ENCODE measurements at regions not wholly inside any gene's neighbourhood (a gene's known extent, or its start where the extent isn't known, plus 50 kb on each side); places are given as distances from the start of the nearest gene placed in this dataset.

DNA sequence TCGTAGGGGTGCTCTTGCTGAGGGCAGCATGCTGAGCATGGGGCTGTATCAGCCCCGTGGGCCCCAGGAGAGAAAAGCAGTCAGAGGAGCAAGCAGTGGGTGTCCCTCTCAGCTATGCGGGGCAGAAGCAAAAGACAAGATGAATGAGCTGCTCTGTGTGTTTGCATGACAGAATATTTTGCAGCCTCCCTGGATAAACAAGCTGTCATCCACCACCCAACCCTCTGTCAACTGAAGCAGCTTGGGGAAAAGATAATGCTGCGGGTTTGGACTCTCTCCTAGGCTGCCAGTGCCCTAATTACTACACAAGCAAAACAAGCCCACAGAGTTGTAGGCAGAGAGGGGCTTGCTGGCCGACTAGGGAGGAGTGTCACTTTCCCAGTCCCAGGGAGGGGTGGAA is 82.3 kb upstream of the PTPRT start:
- Histone ChIP-seq H3K4me1 (no peaks in the 10 kb centered on the region), H3K9me3 (no peaks in the 10 kb centered on the region), H3K27ac (no peak overlapping the region), H3K4me3 (no peak overlapping the region), H3K36me3 (no peaks in the 10 kb centered on the region), H3K27me3 (peaks cover 9% of the 10 kb centered on the region)
- WGBS, result 56% methylated on average over 5 of the region's 5 CpGs
- DNase-seq (ENCODE audit: low spot score in 2 of 2), result no peak
- TF ChIP-seq EP300 (IDR thresholded peaks at IDR 0.05) (no peak), POLR2AphosphoS5 (IDR thresholded peaks at IDR 0.05) (no peak), POLR2A (IDR thresholded peaks at IDR 0.05) (no peak)
- TF ChIP-seq, protein P1, sequence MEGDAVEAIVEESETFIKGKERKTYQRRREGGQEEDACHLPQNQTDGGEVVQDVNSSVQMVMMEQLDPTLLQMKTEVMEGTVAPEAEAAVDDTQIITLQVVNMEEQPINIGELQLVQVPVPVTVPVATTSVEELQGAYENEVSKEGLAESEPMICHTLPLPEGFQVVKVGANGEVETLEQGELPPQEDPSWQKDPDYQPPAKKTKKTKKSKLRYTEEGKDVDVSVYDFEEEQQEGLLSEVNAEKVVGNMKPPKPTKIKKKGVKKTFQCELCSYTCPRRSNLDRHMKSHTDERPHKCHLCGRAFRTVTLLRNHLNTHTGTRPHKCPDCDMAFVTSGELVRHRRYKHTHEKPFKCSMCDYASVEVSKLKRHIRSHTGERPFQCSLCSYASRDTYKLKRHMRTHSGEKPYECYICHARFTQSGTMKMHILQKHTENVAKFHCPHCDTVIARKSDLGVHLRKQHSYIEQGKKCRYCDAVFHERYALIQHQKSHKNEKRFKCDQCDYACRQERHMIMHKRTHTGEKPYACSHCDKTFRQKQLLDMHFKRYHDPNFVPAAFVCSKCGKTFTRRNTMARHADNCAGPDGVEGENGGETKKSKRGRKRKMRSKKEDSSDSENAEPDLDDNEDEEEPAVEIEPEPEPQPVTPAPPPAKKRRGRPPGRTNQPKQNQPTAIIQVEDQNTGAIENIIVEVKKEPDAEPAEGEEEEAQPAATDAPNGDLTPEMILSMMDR (IDR thresholded peaks at IDR 0.05), result no peak

DNA sequence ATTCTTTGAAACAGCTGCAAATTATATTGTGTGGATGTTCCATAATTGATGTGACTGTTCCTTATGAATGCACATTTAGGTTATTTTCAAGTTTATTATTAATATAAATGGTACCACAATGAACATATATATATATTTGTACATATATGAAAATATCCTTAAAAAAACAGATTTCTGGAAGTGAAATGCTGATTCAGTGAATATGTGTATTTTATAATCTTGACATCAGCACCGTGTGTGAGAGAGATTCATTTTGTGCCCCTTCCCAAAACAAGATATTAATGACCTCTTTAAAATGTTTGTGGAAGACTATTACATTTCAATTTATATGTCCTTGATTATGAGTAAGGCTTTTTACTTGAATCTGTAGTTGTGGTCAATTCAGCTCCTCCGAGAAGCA is 75.7 kb upstream of the PTPRT start:
- WGBS, result 78% methylated on average over 2 of the region's 2 CpGs
- DNase-seq (ENCODE audit: low spot score in 2 of 2), result no peak
- Histone ChIP-seq H3K4me3 (no peak overlapping the region), H3K9me3 (no peaks in the 10 kb centered on the region), H3K36me3 (no peaks in the 10 kb centered on the region), H3K27me3 (peaks cover 8% of the 10 kb centered on the region), H3K4me1 (no peaks in the 10 kb centered on the region), H3K27ac (no peak overlapping the region)
- TF ChIP-seq POLR2AphosphoS5 (IDR thresholded peaks at IDR 0.05), result no peak
- TF ChIP-seq POLR2A (IDR thresholded peaks at IDR 0.05), result no peak
- TF ChIP-seq, protein P1 (IDR thresholded peaks at IDR 0.05), result no peak
- no peak for TF ChIP-seq EP300 (IDR thresholded peaks at IDR 0.05)

DNA sequence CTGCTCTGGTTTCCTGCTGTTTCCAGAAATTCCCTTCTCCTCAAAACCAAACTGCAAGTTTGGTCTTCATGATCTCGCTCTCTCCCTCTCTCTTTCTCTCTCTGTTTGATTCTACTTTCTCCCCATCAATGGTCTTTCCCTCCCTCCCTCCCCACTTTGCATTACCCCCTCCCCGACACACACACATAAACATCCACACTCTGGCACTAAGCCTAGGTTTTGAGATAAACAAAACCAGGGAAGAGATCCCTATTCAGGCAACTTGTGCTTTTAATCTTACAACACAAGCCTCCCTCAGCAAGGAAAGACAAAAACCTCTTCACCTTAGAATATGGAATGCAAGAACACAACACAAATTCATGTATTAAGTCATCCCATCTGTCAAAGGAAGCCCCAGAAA is 73.5 kb upstream of the PTPRT start:
- Histone ChIP-seq H3K27ac (no peak overlapping the region), H3K27me3 (peaks cover 8% of the 10 kb centered on the region), H3K4me3 (no peak overlapping the region), H3K4me1 (no peaks in the 10 kb centered on the region), H3K36me3 (no peaks in the 10 kb centered on the region), H3K9me3 (no peaks in the 10 kb centered on the region)
- TF ChIP-seq EP300 (IDR thresholded peaks at IDR 0.05) (no peak), POLR2AphosphoS5 (IDR thresholded peaks at IDR 0.05) (no peak), POLR2A (IDR thresholded peaks at IDR 0.05) (no peak)
- TF ChIP-seq, protein P1 (IDR thresholded peaks at IDR 0.05), result no peak
- DNase-seq (ENCODE audit: low spot score in 2 of 2), result no peak
- 56% methylated on average over 2 of the region's 2 CpGs for WGBS

DNA sequence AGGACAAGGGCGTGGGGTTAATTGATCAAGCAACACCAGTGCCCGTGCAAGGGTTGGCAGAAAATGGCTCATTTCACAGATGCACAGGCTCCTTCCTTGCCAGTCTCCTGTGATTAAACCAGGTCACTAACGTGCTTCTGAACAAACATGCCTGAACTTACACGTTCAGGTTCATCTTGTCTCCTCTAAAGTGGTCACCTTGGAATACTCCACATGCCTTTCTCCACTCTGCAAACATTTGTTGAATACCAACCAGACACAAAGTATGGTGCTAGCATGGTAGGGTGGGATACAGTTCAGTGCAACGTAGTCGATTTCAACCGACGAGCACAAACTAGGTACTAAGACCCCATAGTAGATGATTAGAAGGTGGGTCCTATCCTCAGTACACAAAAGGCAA is 72.6 kb upstream of the PTPRT start:
- Histone ChIP-seq H3K27me3 (peaks cover 8% of the 10 kb centered on the region), H3K36me3 (no peaks in the 10 kb centered on the region), H3K4me1 (no peaks in the 10 kb centered on the region), H3K4me3 (no peak overlapping the region), H3K9me3 (no peaks in the 10 kb centered on the region), H3K27ac (no peak overlapping the region)
- WGBS, result 89% methylated on average over 8 of the region's 8 CpGs
- no peak for DNase-seq (ENCODE audit: low spot score in 2 of 2)
- TF ChIP-seq POLR2AphosphoS5 (IDR thresholded peaks at IDR 0.05) (no peak), EP300 (IDR thresholded peaks at IDR 0.05) (no peak), POLR2A (IDR thresholded peaks at IDR 0.05) (no peak)
- TF ChIP-seq, protein P1 (IDR thresholded peaks at IDR 0.05), result no peak

DNA sequence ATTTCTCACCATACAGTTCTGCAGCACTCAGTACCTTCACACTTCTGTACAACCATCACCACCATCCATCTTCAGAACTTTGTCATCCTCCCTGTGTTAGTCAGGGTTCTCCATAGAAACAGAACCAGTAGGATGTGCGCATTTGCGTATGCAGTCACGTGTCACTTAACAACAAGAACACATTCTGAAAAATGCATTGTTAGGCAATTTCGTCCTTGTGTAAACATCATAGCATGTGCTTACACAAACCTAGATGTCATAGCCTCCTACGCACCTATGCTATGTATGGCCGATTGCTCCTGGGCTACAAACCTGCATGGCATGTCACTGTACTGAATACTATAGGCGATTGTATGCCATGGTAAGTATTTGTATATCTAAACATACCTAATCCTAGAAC is 66.2 kb upstream of the PTPRT start:
- Histone ChIP-seq H3K4me3 (no peak overlapping the region), H3K9me3 (no peaks in the 10 kb centered on the region), H3K27ac (no peak overlapping the region), H3K36me3 (no peaks in the 10 kb centered on the region), H3K4me1 (no peaks in the 10 kb centered on the region), H3K27me3 (no peaks in the 10 kb centered on the region)
- DNase-seq (ENCODE audit: low spot score in 2 of 2), result no peak
- WGBS, result 89% methylated on average over 7 of the region's 7 CpGs
- TF ChIP-seq POLR2A (IDR thresholded peaks at IDR 0.05) (no peak), EP300 (IDR thresholded peaks at IDR 0.05) (no peak), POLR2AphosphoS5 (IDR thresholded peaks at IDR 0.05) (no peak)
- TF ChIP-seq, protein P1 (IDR thresholded peaks at IDR 0.05), result no peak
